Epithelial cell of prostate (primary cell): ENCODE measurements at regions not wholly inside any gene's neighbourhood (a gene's known extent, or its start where the extent isn't known, plus 50 kb on each side); places are given as distances from the start of the nearest gene placed in this dataset.

Source experiments
- DNase-seq: peaks from one replicate; pipeline ENCODE4 v3.0.0-alpha.2; 2011; ENCODE audit warnings: low read depth, low spot score
- H3K27ac ChIP-seq: fragments of 450-650 bp; 2 replicates; pipeline ENCODE4 v1.5.1; 2017; ENCODE audit warnings: mild to moderate bottlenecking

DNA sequence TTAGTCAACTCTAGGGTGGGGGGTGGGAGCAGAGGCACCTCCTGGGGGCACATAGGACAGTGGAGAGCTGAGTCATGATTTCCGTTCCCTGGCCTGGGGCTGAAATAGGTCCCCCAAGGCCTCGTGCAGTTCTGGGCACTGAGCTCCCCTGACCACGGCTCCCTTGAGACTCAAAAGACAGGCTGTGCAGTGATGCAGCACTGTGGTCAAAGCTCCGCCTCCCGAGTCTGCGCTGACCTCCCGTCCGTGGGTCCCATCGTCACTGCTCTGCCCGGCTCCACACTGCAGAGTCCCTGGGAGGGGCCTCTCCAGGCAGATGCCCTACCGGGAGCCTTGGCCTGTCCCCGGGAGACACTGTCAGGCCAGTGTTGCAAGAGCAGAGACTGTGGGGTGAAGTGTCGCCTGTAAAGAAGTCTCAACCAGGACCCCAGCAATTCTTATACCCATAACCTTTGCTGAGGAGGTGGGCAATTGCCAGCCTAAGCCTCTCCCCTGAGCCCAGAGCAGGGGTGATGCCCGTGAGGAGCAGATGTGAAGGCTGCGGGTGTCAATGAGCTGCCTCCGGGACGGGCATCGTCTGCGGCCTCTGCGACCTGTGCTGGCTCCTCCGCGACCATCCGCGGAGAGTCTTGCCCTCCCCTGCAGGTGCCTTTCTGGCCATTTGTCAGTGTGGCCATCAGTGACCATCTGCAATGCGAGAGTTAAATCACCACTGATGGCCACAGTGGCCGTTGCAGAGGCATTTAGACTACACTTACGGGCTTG lies 877.3 kb downstream of the BRD1 start:
- H3K27ac ChIP-seq = no peak overlapping the region
- DNase-seq = no peak

- DNase-seq = no peak
Measured at GRCh38 chr22:48949375-48950149, 878.1 kb downstream of the BRD1 start.

DNA sequence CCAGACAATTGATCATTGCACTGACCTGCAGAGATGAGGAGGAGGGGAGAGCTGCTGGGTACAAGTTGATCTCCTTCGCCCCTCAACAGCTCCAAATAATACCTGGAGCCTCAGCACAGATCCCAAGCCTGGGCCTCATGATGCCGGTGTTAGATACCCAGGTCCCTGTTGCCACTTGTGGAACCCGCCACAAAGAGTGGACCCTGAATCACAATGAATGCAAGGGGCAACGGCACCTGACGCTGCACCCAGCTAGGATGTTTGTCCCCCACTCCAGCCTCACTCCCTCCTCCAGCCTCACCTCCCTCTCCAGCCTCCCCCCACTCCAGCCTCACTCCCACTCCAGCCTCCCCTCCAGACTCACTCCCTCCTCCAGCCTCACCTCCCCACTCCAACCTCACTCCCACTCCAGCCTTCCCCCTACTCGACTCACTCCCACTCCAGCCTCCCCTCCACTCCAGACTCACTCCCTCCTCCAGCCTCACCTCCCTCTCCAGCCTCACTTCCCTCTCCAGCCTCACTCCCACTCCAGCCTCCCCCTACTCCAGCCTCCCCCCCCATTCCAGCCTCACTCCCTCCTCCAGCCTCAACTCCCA lies 879.0 kb downstream of the BRD1 start:
- no peak overlapping the region for H3K27ac ChIP-seq
- DNase-seq = no peak

More at GRCh38 chr22:48949375-48950149, 878.1 kb downstream of the BRD1 start:
- no peak overlapping the region for H3K27ac ChIP-seq

- no peak for DNase-seq
- no peak overlapping the region for H3K27ac ChIP-seq
Measured at GRCh38 chr22:48947636-48948035, 880.0 kb downstream of the BRD1 start.

GRCh38 chr22:48945621-48946458 lies 881.8 kb downstream of the BRD1 start:
- no peak overlapping the region for H3K27ac ChIP-seq
- no peak for DNase-seq

- no peak for DNase-seq
- H3K27ac ChIP-seq = no peak overlapping the region
Measured at GRCh38 chr22:48944751-48945620, 882.7 kb downstream of the BRD1 start.

DNA sequence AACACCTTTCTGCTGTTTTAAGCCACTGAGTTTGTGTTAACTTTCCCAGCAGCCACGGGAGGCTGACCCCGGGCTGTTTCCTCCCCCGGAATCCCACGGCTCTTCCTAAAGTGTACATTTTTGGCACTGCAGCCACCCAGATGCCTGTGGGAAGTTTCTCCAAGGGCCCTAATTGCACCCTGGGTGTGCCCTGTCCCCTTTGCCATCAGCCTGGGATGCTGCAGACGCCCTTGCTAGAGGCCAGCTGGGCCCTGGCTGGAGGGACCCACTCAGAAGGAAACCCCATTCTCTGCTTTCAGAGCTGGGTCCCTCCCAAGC lies 883.3 kb downstream of the BRD1 start:
- DNase-seq = no peak
- H3K27ac ChIP-seq = no peak overlapping the region

GRCh38 chr22:48943567-48944432 lies 883.9 kb downstream of the BRD1 start:
- no peak for DNase-seq
- no peak overlapping the region for H3K27ac ChIP-seq

GRCh38 chr22:48942698-48943566 lies 884.7 kb downstream of the BRD1 start:
- DNase-seq = no peak
- no peak overlapping the region for H3K27ac ChIP-seq

DNA sequence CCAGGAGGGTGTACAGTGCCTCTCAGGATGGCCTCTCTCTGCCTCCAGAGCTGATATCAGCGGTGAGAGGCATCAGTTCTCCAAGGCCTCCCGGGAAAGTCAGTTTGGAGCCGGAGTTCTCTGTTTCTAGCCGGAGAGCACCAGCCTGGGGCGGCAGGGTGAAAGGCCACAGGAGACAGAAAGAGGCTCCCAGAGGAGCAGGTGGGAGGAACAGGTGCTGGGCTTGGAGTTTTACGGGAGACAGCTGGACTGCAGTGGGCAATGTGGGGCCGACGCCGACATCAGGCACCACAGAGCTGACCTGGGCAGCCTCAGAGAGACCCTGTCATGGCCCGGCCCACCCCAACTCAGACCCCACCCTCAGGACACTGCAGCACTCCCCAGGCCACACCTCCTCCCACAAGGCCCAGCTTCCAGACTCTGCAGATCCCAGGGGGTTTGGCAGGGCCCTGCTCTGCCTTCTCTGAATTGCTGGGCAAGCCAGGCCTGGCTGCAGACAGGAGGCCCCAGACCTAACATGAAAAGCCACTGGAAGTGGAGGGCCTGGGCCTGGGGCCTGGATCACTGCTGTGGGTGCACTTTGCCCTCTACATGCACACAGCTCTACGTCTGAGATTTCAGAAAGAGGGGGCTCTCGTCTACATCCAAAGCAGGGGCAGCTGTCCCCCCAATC lies 885.6 kb downstream of the BRD1 start:
- DNase-seq = no peak
- H3K27ac ChIP-seq = no peak overlapping the region

DNA sequence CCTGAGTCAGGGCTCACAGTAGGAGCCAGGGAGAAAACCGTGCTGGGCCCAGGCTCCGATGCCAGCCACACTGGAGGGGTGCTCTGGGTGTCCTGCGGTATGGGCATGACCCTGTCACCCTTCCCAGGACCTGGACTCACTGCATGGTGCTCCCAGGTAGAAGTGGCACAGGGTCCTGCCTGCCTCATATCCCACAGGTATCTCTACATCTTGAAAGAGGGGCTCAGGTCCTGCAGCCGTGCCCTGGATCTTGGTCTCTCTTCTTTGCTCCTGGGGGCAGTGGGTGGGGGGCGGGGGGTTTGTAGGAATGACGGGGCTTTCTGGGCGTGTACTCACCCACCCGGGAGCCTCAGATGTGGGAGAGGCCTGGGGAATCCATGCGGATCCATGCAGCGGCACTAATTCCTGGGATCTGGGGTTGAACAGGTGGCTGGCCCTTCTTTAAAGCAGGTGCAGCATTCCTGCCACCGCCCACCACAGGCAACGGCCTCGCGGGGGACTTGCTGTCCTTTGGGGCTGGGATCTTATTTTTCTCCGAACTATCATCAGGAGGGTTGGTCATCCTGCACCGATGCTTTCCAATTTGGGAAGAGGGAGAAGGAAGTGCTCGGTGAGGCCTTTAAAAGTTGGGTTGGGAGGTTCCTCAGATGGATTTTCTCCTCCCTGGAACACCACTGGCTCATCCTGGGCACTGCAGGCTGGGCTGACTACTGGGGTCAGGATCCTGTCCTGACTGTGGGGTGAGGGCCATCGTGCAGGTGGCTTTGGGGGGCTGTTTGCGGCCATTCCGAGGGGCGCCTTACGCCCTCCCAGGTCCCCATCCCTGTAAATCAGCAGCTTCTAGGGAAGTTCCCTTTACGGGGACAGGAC lies 886.4 kb downstream of the BRD1 start:
- DNase-seq = no peak
- no peak overlapping the region for H3K27ac ChIP-seq

DNA sequence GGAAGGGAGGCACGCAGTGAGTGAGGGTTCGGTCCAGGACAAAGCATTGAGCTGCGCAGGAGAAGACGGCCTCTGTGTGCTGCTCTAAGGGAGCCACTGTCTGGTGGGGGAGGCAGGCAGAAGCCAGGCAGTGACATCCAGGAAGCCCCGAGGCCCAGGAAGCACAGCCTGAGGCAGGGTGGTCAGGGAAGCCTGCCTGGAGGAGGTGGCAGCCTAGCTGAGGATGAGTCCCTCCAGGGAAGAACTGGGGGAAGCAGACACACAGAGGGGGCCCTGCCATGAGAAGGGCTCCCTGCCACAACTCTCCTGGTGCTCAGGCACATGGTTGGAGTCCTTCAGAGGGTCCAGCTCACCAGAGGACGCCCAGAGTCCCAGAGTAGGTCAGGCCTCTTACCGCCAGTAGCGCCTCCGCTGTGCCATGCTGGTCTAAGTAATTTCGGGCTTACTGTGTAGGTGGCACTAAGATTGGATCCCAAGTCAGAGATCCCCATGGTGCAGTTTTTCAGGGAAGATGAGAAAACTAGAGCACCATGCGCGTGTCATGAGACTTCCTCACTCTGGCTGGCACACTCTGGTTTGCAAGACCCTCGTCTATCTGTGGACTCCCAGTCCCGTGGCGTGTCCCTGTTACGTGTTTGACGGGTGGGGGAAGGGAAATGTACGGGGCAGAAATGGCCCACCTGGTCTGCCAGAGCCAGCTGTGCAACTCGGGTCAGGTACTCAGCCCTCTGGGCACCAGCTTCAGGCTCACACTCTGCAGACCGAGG lies 887.2 kb downstream of the BRD1 start:
- no peak for DNase-seq
- H3K27ac ChIP-seq = no peak overlapping the region

DNA sequence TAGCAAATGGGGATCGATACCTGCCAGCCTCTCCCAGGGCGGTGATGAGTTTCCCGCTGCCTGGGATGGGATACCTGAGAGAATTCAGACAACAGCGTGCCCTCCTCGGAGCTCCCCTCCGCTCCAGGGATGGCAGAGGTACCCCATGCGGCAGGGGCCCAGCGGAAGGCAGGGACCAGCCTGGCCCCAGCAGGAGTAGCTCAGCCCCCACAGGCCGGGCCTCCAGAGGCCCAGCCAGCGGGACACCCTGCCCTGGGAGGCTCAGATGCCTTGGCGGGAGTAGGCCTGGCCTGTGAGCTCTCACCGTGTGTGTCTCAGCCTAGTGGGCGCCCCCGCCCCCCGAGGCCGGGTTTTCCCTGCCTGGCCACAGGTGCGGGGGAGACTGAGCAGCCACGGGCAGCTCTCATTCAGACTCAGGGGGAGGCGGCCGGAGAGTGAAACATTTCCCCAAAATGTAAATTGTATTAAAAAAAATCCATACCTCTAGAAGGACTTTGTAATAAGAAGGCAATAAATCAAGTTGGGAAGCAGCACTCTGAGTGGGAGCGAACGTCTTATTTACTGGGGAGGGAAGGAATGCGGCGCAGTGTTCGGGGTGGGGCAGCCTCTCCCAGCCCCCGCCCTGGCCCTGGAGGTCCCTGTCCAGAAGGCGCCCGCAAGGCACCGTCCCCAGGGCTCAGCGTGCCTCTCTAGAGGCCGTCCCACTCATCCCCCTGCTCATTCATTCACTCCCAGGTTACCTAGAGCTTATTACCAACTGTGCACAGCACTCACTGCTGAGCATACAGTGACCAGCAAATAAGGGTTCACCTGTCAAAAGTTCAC lies 888.0 kb downstream of the BRD1 start:
- no peak overlapping the region for H3K27ac ChIP-seq
- no peak for DNase-seq

GRCh38 chr22:48938741-48939140 lies 888.9 kb downstream of the BRD1 start:
- no peak overlapping the region for H3K27ac ChIP-seq
- DNase-seq = no peak
